Activated effector memory CD4-positive, alpha-beta T cell treated with anti-CD3 and anti-CD28 coated beads, Interleukin-2, amount 50 U/mL, for 16 hours (primary cell): ENCODE measurements at regions not wholly inside any gene's neighbourhood (a gene's known extent, or its start where the extent isn't known, plus 50 kb on each side); places are given as distances from the start of the nearest gene placed in this dataset.
"Not testable (repeated sequence)": the region's sequence is repeated elsewhere in the genome, so short reads cannot be mapped to it uniquely, and the experiment has no call there.

ENCODE experiments used
- DNase-seq: peaks from one replicate; pipeline ENCODE4 v3.0.0-alpha.2; 2020

- not testable (repeated sequence) for DNase-seq
Observed at GRCh38 chr1:66424530-66424929, 109.4 kb upstream of the SGIP1 start.

- no peak for DNase-seq
Observed at GRCh38 chr1:66426239-66426853, 107.6 kb upstream of the SGIP1 start.

GRCh38 chr1:66430815-66431214 lies 103.1 kb upstream of the SGIP1 start:
- not testable (repeated sequence) for DNase-seq

GRCh38 chr1:66431999-66432398 lies 102.0 kb upstream of the SGIP1 start:
- DNase-seq = no peak

- no peak for DNase-seq
Observed at GRCh38 chr1:66433611-66434010, 100.3 kb upstream of the SGIP1 start.

GRCh38 chr1:66434096-66434495 lies 99.9 kb upstream of the SGIP1 start:
- no peak for DNase-seq

- no peak for DNase-seq
Observed at GRCh38 chr1:66435541-66435940, 98.4 kb upstream of the SGIP1 start.

- peak; percentile 78 for DNase-seq
Observed at GRCh38 chr1:66436378-66437135, 97.4 kb upstream of the SGIP1 start.

- no peak for DNase-seq
Observed at GRCh38 chr1:66437136-66437401, 96.9 kb upstream of the SGIP1 start.

GRCh38 chr1:66438062-66438461 lies 95.9 kb upstream of the SGIP1 start:
- DNase-seq = no peak

GRCh38 chr1:66438501-66438900 lies 95.5 kb upstream of the SGIP1 start:
- no peak for DNase-seq

- no peak for DNase-seq
Observed at GRCh38 chr1:66439031-66439740, 94.8 kb upstream of the SGIP1 start.

GRCh38 chr1:66443793-66444192 lies 90.2 kb upstream of the SGIP1 start:
- no peak for DNase-seq

GRCh38 chr1:66444438-66445265 lies 89.3 kb upstream of the SGIP1 start:
- no peak for DNase-seq

- peak; percentile 81 for DNase-seq
Observed at GRCh38 chr1:66445492-66446181, 88.3 kb upstream of the SGIP1 start.

- no peak for DNase-seq
Observed at GRCh38 chr1:66446261-66447001, 87.5 kb upstream of the SGIP1 start.

- no peak for DNase-seq
Observed at GRCh38 chr1:66450043-66450514, 83.9 kb upstream of the SGIP1 start.

- DNase-seq = no peak
Observed at GRCh38 chr1:66450847-66451246, 83.1 kb upstream of the SGIP1 start.

GRCh38 chr1:66452162-66452561 lies 81.8 kb upstream of the SGIP1 start:
- no peak for DNase-seq

GRCh38 chr1:66452982-66453381 lies 81.0 kb upstream of the SGIP1 start:
- DNase-seq = no peak

GRCh38 chr1:66455446-66455845 lies 78.5 kb upstream of the SGIP1 start:
- no peak for DNase-seq

- no peak for DNase-seq
Observed at GRCh38 chr1:66460776-66461175, 73.2 kb upstream of the SGIP1 start.
